HG03460 (cell line): ENCODE measurements at regions not wholly inside any gene's neighbourhood (a gene's known extent, or its start where the extent isn't known, plus 50 kb on each side); places are given as distances from the start of the nearest gene placed in this dataset.
"Not testable (repeated sequence)": the region's sequence is repeated elsewhere in the genome, so short reads cannot be mapped to it uniquely, and the experiment has no call there.

Source experiments
- ATAC-seq: cut with Tn5 transposase; IDR thresholded peaks from one replicate; pipeline ENCODE4 v1.9.1; 2021; ENCODE audit not compliant: unreplicated experiment

GRCh38 chr18:22503803-22504202 is 86.1 kb upstream of the CTAGE1 start:
- no peak for ATAC-seq

- ATAC-seq: no peak
Measured at GRCh38 chr18:22504251-22505030, 86.7 kb upstream of the CTAGE1 start.

- no peak for ATAC-seq
Measured at GRCh38 chr18:22505141-22505591, 87.5 kb upstream of the CTAGE1 start.

- ATAC-seq: no peak
Measured at GRCh38 chr18:22507055-22507454, 89.3 kb upstream of the CTAGE1 start.

- no peak for ATAC-seq
Measured at GRCh38 chr18:22509423-22509822, 91.7 kb upstream of the CTAGE1 start.

GRCh38 chr18:22510697-22511096 is 93.0 kb upstream of the CTAGE1 start:
- no peak for ATAC-seq

GRCh38 chr18:22513721-22514481 is 96.2 kb upstream of the CTAGE1 start:
- no peak for ATAC-seq

GRCh38 chr18:22514655-22515054 is 96.9 kb upstream of the CTAGE1 start:
- ATAC-seq: no peak

GRCh38 chr18:22515250-22515649 is 97.5 kb upstream of the CTAGE1 start:
- no peak for ATAC-seq

GRCh38 chr18:22517356-22517755 is 99.6 kb upstream of the CTAGE1 start:
- no peak for ATAC-seq

GRCh38 chr18:22521026-22521707 is 103.5 kb upstream of the CTAGE1 start:
- ATAC-seq: no peak

GRCh38 chr18:22523481-22523880 is 105.8 kb upstream of the CTAGE1 start:
- ATAC-seq: no peak

GRCh38 chr18:22524783-22525182 is 107.1 kb upstream of the CTAGE1 start:
- ATAC-seq: no peak

- no peak for ATAC-seq
Measured at GRCh38 chr18:22525313-22525712, 107.6 kb upstream of the CTAGE1 start.

GRCh38 chr18:22525883-22526282 is 108.2 kb upstream of the CTAGE1 start:
- ATAC-seq: no peak

- no peak for ATAC-seq
Measured at GRCh38 chr18:22528291-22528690, 110.6 kb upstream of the CTAGE1 start.

- ATAC-seq: not testable (repeated sequence)
Measured at GRCh38 chr18:22534706-22535105, 117.0 kb upstream of the CTAGE1 start.

GRCh38 chr18:22536558-22536957 is 118.8 kb upstream of the CTAGE1 start:
- ATAC-seq: no peak

GRCh38 chr18:22538426-22538825 is 120.7 kb upstream of the CTAGE1 start:
- no peak for ATAC-seq

- ATAC-seq: no peak
Measured at GRCh38 chr18:22539051-22539765, 121.5 kb upstream of the CTAGE1 start.

GRCh38 chr18:22541232-22541631 is 123.5 kb upstream of the CTAGE1 start:
- no peak for ATAC-seq
